GM19023 (cell line): ENCODE measurements at regions not wholly inside any gene's neighbourhood (a gene's known extent, or its start where the extent isn't known, plus 50 kb on each side); places are given as distances from the start of the nearest gene placed in this dataset.
"Not testable (repeated sequence)": the region's sequence is repeated elsewhere in the genome, so short reads cannot be mapped to it uniquely, and the experiment has no call there.

Experiments
- ATAC-seq: cut with Tn5 transposase; IDR thresholded peaks from one replicate; pipeline ENCODE4 v1.9.1; 2021; ENCODE audit warnings: mild to moderate bottlenecking, moderate library complexity; ENCODE audit not compliant: unreplicated experiment

DNA sequence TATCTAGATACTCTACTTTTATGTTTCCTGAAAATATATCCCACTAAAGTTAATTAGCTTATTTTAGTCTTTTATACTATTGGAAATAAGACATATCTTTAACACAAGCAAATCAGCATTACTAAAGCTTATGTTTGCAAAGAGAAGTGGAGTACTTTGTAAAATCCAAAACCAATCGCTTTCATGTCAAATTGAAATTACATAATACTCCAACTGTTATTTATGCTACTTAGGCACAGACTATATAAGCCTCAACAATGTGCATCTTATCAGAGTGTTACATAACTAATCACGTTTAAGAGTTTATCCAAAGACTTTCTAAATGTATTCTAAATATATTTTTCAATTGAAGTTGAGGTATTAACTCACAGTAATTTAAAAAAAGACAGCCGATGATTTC, 200.0 kb downstream of the PCDH20 start:
- ATAC-seq, result no peak

DNA sequence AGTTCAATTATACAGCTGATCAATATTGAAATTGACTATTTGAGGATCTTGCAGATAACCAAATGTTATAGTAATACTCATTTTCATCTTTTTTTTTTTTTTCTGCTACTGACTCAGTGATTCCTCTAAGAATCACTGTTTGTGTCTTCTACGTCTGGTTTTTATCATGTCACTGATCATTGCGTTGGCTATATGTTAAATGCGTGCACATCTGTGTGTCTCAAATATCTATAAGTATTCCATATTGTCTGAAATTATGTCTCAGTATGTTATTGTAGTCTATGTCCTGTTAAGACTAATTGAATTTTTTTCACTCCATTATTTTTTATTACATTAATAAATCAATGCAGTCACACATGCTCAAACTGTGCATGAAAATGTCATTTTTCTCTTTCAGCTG, 200.5 kb downstream of the PCDH20 start:
- no peak for ATAC-seq

DNA sequence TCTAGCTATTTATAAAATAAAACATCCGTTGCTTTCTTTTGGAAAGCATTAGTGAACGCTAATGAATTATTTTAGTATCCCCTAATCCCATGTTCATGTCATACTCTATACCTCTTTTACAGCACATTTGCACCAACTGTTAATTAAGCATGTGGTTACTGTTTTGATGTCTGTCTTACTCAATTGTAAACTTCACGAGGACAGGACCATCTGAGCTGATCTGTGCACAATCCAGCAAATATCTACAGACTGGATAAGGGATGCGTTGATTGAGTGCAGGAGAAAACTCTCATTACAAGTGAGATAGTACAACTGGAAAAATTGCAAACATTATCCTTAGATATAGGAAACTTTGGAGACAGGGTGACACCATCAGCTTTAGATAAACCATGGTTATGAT, 201.1 kb downstream of the PCDH20 start:
- ATAC-seq, result no peak

DNA sequence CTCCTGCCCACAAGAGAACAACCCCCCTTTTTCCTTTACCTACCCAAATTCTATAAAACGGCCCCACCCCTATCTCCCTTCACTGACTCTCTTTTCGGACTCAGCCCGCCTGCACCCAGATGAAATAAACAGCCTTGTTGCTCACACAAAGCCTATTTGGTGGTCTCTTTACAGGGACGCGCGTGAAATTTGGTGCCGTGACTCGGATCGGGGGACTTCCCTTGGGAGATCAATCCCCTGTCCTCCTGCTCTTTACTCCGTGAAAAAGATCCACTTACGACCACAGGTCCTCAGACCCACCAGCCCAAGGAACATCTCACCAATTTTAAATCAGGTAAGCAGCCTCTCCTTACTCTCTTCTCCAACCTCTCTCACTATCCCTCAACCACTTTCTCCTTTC, 209.8 kb downstream of the PCDH20 start:
- ATAC-seq, result not testable (repeated sequence)

DNA sequence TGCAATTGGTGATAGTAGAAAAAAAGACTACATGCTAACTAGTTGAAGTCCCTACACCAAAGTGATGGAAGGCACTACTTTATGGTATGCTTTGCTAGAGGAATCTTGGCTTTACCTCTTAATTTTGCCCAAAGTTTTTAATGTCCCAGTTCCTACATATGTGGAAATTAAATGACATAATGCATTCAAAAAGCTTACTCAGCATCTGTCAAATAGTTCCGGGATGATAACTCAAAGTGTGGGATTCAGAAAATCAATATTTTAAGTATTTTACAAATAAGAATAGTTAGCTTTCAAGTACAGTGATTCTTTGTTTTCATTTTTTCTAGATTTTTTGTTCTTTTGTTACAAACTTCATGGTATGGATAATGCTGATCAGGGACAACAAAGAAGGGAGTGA, 211.6 kb downstream of the PCDH20 start:
- no peak for ATAC-seq

DNA sequence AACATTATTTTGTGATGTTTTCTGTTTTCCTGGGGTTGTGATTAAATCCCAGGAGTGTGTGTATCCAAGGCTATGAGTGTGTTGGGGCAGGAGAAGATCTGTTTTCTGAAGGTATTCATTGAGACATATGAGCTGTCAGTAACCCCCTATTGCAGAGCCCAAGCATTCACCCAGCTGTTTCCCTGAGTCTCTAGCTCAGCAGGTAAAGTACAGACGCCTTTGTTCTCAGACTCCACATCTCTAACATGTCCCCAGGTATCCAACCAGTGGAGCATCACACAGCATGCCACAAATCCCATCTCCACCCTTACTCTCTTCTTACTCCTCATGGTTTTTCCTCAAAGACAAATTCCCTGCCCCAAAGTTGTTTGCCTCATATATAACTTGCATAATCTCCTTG, 213.6 kb downstream of the PCDH20 start:
- no peak for ATAC-seq

DNA sequence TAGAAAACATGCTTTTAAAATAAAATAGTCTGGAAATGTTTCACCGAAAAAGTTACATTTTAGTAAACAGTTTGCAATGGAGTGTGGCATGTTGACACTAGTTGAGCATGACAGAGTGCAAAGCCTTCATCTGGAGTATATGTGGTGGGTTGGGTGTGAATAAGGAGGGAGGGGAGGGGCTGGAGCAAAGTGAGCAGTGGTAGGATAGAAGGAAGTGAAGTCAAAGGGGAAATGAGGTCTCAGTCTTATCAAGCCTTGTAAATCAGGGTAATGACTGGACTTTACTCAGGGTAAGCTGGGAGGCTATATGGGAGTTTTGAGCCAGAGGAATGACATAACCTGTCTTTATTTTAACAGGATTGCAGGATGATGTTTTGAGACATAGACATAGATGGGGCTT, 222.8 kb downstream of the PCDH20 start:
- no peak for ATAC-seq

DNA sequence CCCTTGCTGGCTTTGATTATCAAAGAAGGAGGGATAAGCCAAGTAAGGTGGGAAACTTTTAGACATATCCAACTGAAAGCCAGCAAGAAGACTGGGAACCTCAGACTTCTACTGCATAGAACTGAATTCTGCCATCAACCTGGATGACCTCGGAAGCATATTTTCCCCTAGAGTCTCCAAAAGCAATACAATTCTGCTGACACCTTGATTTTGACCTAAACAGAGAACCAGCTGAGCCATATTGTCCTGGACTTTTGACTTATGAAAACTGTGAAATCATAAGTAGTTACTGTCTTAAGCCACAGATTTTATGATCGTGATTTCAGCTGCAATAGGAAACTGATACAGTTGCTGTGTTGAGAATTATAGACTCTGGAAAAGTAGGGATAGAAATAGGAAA, 227.6 kb downstream of the PCDH20 start:
- no peak for ATAC-seq

DNA sequence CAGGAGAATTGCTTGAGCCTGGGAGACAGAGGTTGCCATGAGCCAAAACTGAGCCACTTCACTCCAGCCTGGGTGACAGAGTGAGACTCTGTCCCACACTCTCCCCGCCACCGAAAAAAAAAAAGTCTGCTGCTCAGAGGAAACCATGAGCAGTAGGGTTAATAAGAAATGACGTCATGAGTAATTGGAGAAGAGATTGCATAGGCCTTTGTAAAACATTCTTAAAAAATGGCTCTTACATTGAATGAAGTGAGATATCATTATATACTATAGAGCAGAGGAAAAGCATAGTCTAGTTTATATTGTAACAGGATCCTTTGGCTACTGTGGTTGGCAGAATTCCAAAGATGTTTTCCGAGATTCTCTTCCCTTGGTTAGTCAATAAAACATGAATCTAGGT, 228.2 kb downstream of the PCDH20 start:
- no peak for ATAC-seq

DNA sequence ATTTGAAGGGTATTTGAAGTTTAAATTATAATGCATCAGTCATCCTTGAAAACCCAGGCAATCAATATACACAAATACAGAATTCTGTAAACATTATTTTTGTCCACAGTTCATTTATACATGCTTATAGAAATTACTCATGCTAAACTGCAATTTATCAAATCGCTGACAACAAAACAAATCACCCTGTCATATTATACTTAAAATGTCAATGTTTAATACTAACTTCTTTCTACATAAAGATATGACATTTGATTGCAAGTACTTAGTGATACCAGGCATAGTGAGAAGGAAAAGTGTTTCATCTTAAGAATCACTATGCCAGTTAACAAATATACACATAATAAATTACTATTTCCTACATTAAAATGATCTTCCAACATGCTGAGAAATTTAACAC, 232.0 kb downstream of the PCDH20 start:
- ATAC-seq, result no peak

DNA sequence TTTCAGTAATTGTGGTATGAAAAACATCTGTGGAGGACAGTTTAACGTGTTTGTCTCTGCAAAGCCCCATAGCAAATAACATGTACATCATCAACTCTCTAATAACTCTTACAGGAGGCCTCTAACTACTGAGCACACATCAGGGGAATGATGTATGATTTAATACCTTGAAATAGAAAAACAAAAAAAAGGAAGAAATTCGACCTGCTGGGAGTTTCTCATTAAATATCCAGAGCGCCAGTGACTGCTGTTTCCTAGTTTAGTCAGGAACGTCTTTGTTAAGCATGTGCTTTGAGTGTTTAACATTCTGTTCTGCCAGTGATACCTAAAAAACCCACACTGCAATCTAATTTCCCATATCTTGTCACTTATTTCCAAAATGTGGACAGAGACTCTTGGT, 235.4 kb downstream of the PCDH20 start:
- ATAC-seq, result no peak

DNA sequence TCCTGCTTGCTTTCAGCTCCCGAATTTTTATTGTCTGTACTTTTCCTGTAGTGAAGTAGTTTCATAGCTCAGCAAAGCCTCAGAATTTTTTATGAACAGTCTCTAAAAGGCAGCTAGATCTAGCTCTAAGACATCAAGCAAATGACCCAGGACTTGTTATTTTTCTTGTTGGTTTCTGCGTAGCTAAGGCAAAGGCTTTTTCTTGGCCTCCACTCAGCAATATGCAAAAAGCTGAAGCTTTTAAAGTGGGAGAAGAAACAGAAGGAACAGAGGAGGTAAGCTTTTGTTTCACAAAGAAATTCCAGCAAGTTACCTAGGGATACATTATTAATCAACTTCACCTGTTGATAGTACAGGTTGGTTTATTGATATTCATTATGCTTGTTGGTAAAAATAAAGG, 235.9 kb downstream of the PCDH20 start:
- ATAC-seq, result no peak

DNA sequence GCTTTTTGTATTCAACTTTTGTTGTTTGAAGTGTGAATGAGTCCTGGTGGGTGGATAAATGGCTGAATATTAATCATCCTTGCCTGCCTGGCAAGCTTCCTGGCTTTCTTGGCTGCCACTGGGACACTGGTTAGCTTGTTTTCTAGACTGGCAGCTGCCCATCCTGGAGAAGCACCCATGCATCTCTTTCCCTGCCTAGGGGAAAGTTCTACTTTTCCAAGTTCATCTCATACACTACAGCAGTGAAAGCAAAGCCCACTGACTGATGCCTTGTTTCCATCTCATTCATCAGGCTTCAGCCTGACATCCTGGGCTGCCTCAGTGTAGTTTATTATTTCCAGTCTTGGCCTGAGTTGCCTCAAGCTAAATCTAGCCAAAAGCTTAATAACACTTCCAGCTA, 244.8 kb downstream of the PCDH20 start:
- ATAC-seq, result no peak

DNA sequence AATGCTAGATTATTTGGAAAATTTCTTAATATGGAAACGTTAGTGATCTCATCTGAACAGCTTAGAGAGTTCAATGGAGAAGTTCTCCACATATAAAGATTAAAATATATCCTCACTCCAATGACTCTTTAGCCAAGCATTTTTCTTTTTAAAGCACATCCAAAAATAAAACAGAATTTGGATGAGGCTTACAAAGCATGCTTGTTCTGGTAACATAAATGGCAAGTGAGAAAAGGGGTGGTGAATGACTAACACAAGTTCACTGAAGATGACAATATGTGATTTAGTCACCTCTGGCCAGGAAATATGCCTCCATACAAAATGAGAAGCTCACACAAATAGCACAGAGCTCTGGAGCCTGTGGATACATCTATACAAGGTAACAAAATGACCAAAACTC, 253.0 kb downstream of the PCDH20 start:
- no peak for ATAC-seq

DNA sequence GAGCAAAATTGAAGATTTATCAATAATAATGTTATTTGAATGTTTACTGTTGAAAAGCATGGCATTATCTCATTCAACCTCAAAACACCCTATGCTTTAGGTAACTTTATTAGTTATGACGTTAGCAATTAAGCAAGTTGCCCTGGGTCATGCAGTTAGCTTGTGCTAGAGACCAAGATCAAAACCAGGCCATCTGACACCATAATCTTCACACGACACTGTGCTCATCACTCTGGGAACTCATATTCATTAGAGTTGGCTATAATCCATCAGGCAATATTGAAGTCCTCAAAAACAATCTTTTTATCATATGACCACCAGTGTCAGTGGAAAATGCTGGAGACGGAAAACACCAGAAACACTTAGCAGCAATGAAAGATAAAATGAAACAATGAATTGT, 253.5 kb downstream of the PCDH20 start:
- ATAC-seq, result no peak

DNA sequence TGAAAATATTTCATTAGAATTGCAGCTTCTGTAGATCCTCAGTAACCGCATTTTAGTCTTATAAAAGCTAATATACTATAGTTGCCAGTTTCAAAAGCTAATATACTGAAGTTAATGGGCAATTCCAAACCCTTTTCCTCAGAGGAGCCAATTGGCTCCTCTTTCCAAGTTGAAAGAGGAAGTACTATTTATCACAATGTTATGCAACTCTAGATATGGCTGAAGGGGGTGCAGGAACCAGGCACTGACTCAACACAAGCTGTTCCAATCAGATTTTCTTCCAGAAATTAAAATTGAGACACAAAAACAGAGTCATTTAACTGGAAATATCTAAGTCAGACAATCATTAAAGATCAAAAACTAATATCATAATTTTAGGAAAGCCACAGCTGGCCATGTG, 258.9 kb downstream of the PCDH20 start:
- ATAC-seq, result no peak

DNA sequence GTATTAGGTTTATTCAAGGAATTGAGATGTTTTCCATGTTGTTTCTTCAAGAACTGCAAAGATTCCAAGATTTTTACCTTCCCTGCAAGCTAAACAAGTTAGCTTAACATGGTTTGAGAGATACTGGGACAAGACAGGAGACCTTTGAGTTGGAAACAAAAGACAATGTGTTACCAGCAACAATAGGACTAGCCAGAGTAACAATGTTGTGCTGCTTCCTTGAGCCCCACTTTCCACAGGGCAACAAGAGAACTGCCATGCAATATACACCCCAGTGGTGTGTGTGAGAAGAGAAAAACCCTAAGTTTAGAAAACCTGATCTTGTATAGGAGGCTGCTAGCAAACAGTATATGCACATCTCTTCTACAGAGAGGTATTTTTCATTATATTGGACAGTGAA, 264.6 kb downstream of the PCDH20 start:
- ATAC-seq, result no peak

DNA sequence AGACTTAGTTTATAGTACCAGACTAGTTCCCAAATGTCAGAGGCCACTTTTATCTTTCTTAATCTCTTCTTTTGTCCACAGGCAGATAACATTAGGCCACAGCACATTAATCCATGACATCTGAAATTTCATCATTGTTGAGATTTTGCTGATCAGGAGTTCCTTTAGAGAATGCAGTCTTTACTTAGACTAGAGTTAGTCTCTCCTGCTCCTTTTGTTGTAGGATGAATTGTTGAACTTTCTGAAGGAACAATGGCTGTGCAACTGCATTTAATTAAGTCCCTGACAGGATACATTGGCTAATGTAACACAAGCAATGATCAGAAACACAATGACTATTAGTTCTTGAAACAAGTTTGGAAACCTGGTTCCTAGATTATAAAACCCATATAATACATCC, 266.3 kb downstream of the PCDH20 start:
- ATAC-seq, result no peak

DNA sequence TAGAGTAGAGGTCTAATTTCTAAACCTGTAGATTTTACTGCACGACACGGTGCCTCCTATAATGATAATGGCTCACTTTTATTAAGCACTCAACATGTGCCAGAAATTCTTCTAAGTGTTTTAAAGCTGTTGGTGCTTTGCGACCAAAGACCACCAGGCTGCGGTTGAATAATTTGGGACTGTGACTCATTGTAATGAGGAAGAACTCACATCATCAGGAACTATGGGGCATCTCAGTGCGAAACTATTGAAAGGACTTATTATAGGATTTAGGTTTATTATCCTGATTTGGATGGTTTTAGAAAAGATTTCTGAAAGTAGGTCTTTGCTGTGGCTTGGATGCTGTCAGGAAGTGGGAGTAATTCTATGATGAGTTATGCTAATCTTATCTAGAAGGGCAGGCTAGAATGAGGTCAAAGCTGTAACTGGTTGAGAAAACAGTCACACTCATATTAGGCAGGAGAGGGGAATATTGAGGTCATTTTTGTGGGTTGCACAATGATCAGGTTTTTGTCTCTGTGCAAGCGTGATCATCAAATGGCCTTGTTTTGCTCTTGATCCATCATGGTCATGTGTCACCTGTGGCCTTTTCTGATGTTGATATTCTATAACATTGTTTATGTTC, 266.8 kb downstream of the PCDH20 start:
- ATAC-seq, result no peak

DNA sequence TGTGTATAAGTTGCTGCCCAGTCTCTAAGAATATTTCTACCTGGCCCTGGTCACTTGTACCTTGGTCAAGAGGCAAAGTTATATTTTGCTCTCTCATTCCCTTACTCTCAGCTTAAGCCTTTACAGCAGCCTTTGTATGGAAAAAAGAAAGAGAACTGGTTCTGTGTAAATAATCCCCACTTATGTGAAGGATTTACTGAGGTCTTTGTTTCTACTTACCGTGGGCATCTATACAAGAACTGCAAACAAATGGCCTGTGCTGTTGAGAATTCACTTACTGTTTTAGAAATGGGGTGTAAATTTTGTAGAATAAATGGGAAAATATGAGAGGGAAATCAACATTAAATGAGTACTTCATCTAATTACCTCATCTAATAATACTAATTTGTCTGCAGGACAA, 267.4 kb downstream of the PCDH20 start:
- ATAC-seq, result no peak

DNA sequence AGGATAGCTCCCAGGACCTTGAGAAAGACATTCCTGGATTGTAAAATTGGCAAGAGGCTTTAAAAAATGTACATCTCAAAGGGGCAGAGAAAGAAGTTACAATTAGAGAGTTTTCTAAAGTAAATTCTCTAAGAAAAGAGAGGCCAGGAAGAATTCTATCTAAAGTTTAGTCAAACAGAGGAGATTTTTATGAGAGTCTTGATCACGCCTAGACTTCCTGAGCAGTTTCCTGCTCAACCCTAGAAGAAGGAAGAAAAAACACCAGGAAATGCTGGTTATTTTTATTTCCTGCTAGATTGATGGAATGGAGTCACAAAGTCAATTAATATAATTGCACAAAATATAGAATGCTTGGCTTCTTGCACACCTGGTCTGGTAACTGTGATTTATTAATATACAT, 269.1 kb downstream of the PCDH20 start:
- no peak for ATAC-seq

DNA sequence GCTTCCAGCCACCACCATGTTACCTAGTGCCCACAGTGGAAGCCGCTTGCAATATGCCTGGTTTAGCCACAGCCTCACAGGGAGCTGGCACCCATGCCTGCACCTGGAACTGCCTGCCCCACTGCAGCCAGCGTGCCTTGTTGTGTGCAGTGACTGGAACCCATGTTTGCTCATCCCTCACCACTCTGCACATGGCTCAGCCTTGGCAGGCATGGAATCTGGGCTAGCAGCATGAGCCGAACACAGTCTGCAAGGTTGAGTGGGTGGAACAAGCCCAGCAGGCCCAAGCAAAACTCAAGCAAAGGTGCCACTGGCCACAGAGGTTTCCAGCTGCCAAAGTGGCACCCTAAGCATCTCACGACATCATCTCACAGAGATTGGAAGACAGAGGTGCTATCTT, 269.5 kb downstream of the PCDH20 start:
- ATAC-seq, result no peak

DNA sequence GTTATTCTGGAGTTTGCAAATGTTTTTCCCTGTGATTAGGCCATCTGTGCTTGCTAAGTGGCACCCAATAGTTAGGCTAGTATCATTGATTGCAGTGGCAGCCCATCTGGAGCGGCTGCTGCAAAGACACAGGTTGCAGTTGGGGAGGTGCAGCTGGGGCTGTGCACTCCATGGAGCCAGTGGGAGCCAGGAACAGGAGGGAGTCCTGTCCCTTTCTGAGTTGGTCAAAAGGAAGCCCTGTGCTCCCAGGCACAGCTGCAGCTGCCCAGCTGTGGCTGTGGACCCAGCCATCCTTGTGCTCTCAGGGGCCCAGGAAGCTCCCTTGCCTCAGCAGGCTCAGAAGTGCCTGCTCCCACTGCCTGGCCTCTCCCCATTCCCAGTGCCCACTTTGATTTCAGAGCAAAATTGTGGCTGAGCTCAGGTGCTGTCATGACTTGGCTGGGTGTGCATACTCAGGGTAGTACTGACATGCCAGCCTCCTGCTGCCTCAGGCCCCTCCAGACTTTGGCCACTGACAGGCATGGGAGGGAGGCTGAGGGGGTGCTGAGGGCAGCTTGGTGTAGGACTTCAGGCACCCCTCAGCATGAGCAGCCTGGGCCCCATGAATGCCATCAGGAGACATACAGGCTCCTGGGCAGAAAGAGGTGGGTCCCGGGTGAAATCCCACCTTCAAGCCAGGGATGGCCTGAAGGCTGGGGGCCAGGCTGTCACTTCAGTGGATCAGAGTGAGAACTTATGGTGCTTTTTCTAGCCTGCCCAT, 270.6 kb downstream of the PCDH20 start:
- no peak for ATAC-seq
